Transverse colon (tissue), 4 donors: ENCODE measurements at regions not wholly inside any gene's neighbourhood (a gene's known extent, or its start where the extent isn't known, plus 50 kb on each side); places are given as distances from the start of the nearest gene placed in this dataset.
"Not testable (repeated sequence)": the region's sequence is repeated elsewhere in the genome, so short reads cannot be mapped to it uniquely, and the experiment has no call there.

Source experiments
- DNase-seq: peaks from one replicate; pipeline ENCODE4 v3.0.0-alpha.2; 2019
- H3K27ac ChIP-seq, 4 donors: fragments of 200-600 bp; sonication (generic); 2 replicates each; pipeline ENCODE4 v1.5.1; 2016 to 2018; ENCODE audit warnings: inconsistent platforms in 4 of 4
- H3K27me3 ChIP-seq: fragments of 200-600 bp; sonication (generic); 2 replicates; pipeline ENCODE4 v1.5.1; 2017; ENCODE audit warnings: inconsistent platforms
- H3K36me3 ChIP-seq, 4 donors: fragments of 200-600 bp; sonication (generic); 2 replicates each; pipeline ENCODE4 v1.5.1; 2017 to 2019; ENCODE audit warnings: inconsistent platforms in 4 of 4
- H3K4me1 ChIP-seq, 4 donors: fragments of 200-600 bp; sonication (generic); 2 replicates each; pipeline ENCODE4 v1.5.1; 2017 to 2020; ENCODE audit warnings: inconsistent platforms in 4 of 4
- H3K4me3 ChIP-seq, 4 donors: fragments of 200-600 bp; sonication (generic); 1 replicate in 1 of 4; 2 replicates in 3 of 4; pipeline versions ENCODE4 v1.5.1 to v1.6.1; 2017 to 2019; ENCODE audit warnings: inconsistent platforms in 4 of 4
- H3K9me3 ChIP-seq, 2 donors: fragments of 200-600 bp; sonication (generic); 2 replicates each; pipeline ENCODE4 v1.5.1; 2017 to 2019; ENCODE audit warnings: inconsistent platforms in 2 of 2
- CTCF ChIP-seq, 5 experiments: fragments of 200-600 bp in 3 of 5; fragments of 450-650 bp in 2 of 5; sonication (generic) in 3 of 5; IDR thresholded peaks; 1 replicate in 2 of 5; 2 replicates in 3 of 5; pipeline ENCODE4 v1.5.1; 2016 to 2017; ENCODE audit warnings: antibody characterized with exemption in 5 of 5, inconsistent platforms in 3 of 5, mild to moderate bottlenecking in 2 of 5, moderate library complexity in 1 of 5
- EP300 ChIP-seq: sonication (generic); formaldehyde crosslinking; IDR thresholded peaks from one replicate; pipeline ENCODE4 v1.6.1; 2017; ENCODE audit warnings: antibody characterized with exemption, low read depth
- POLR2A ChIP-seq: fragments of 450-650 bp; IDR thresholded peaks from one replicate; pipeline ENCODE4 v1.6.1; 2016; ENCODE audit warnings: antibody characterized with exemption, mild to moderate bottlenecking, moderate library complexity
- POLR2AphosphoS5 ChIP-seq, 3 donors: sonication (generic); formaldehyde crosslinking; IDR thresholded peaks; one replicate each; pipeline ENCODE4 v1.6.1; 2016; ENCODE audit warnings: antibody characterized with exemption in 3 of 3
- WGBS, 2 donors: methylation state at CpG; one replicate each; pipeline ENCODE4 v1.1.5; 2018; ENCODE audit warnings: low coverage in 1 of 2; 5-methylcytosine and 5-hydroxymethylcytosine counted together
- in situ Hi-C, 4 donors: fragments of 200-750 bp; cut with MboI; loops; one replicate each; pipeline versions ENCODE4 v1.15.0 to v1.15.1; 2017; ENCODE audit warnings: low sequenced_read_pairs in 3 of 4, low pct_ligation_motif_present in 1 of 4, low pct_unique_long_range_greater_than_20kb in 1 of 4
- intact Hi-C: fragments of 100-400 bp; cut with DNase I; formaldehyde crosslinking; loops from one replicate; pipeline ENCODE4 v1.15.1; 2023; ENCODE audit warnings: low total_unique reads

DNA sequence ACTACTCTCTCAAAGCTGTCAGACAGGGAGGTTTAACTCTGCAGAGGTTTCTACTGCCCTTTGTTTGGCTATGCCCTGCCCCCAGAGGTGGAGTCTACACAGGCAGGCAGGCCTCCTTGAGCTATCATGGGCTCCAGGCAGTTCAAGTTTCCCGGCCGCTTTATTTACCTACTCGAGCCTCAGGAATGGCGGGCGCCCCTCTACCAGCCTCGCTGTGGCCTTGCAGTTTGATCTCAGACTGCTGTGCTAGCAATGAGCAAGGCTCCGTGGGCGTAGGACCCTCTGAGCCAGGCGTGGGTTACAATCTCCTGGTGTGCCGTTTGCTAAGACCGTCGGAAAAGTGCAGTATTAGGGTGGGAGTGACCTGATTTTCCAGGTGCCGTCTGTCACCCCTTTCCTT lies 124.3 kb downstream of the PTCHD1 start:
- H3K9me3 ChIP-seq, H3K4me1 ChIP-seq, H3K36me3 ChIP-seq, H3K27ac ChIP-seq, intact Hi-C loops, H3K27me3 ChIP-seq, H3K4me3 ChIP-seq, DNase-seq, in situ Hi-C loops: not testable (repeated sequence)
- 95% methylated on average over 13 of the region's 13 CpGs; no CpG with 5 or more reads in 1 of the 2 donors for WGBS, 2 donors

GRCh38 chrX:23465105-23465791 lies 130.6 kb downstream of the PTCHD1 start:
- 65% methylated on average over 3 of the region's 3 CpGs; no CpG with 5 or more reads in 1 of the 2 donors for WGBS, 2 donors
- intact Hi-C loops = no loop called here
- Histone ChIP-seq H3K27ac (no peak overlapping the region), H3K4me1 (no peaks in the 10 kb centered on the region), H3K36me3 (no peaks in the 10 kb centered on the region), H3K9me3 (no peaks in the 10 kb centered on the region), H3K27me3 (no peaks in the 10 kb centered on the region), H3K4me3 (no peak overlapping the region)
- DNase-seq = no peak
- TF ChIP-seq EP300 (no peak), POLR2A (no peak), CTCF (IDR thresholded peaks at IDR 0.05) (no peak), POLR2AphosphoS5 (IDR thresholded peaks at IDR 0.05) (no peak)
- in situ Hi-C loops = no loop called here

DNA sequence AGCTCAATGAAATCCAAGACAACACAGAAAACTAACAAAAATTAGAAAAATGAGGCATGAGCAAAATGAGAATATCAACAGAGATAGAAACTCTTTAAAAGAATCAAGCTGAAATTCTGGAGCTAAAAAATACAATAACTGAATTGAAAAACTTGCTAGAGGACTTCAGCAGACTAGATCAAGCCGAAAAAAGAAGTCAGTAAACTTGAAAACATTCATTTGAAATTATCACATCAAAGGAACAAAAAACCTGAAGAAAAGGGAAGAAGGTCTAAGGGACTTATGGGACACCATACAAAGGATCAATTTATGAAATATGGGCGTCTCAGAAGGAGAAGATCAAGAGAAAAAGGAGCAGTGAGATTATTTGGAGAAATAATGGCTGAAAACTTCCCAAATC lies 131.3 kb downstream of the PTCHD1 start:
- no peak for DNase-seq
- 39 to 60% methylated on average over 1 to 2 of the region's 2 CpGs for WGBS, 2 donors
- no peaks in the 10 kb centered on the region for H3K27me3 ChIP-seq
- H3K4me1 ChIP-seq = no peaks in the 10 kb centered on the region
- H3K4me3 ChIP-seq = no peak overlapping the region
- TF ChIP-seq POLR2A = no peak
- TF ChIP-seq POLR2AphosphoS5 (IDR thresholded peaks at IDR 0.05) = no peak
- no peak for TF ChIP-seq EP300
- no peak for TF ChIP-seq CTCF (IDR thresholded peaks at IDR 0.05)
- no peak overlapping the region for H3K27ac ChIP-seq
- H3K9me3 ChIP-seq = no peaks in the 10 kb centered on the region
- intact Hi-C loops (no loop called here), in situ Hi-C loops (no loop called here)
- H3K36me3 ChIP-seq = no peaks in the 10 kb centered on the region

- Histone ChIP-seq H3K27me3 (no peaks in the 10 kb centered on the region), H3K27ac (no peak overlapping the region), H3K4me1 (no peaks in the 10 kb centered on the region), H3K9me3 (no peaks in the 10 kb centered on the region), H3K36me3 (no peaks in the 10 kb centered on the region), H3K4me3 (no peak overlapping the region)
- DNase-seq = no peak
- TF ChIP-seq CTCF (IDR thresholded peaks at IDR 0.05) = no peak
- in situ Hi-C loops (no loop called here), intact Hi-C loops (no loop called here)
- 57 to 69% methylated on average over 2 of the region's 2 CpGs for WGBS, 2 donors
Observed at GRCh38 chrX:23478056-23478455, 143.4 kb downstream of the PTCHD1 start.

DNA sequence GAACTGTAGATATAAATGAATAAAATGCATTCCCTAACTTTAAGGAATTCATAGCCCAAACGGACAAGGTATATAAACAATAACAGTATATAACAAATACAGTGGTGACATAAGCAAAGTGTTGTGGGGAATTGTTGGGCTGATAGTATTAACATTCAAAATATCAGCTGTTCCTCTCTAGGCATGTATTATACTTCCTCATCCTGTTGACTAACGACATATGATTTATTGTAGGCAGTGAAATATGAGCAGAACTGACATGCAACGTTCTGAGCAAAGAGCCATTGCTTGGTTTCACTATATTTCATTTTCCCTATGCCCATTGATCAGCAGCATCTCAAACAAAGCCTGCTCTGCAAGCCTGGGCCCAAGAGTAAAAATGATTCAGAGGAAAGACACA lies 143.9 kb downstream of the PTCHD1 start:
- DNase-seq = no peak
- no peak overlapping the region for H3K27ac ChIP-seq
- H3K4me1 ChIP-seq = no peaks in the 10 kb centered on the region
- 46 to 70% methylated on average over 2 to 3 of the region's 3 CpGs for WGBS, 2 donors
- H3K4me3 ChIP-seq = no peak overlapping the region
- no peaks in the 10 kb centered on the region for H3K36me3 ChIP-seq
- H3K9me3 ChIP-seq = no peaks in the 10 kb centered on the region
- no peaks in the 10 kb centered on the region for H3K27me3 ChIP-seq
- in situ Hi-C loops = no loop called here
- no peak for TF ChIP-seq CTCF (IDR thresholded peaks at IDR 0.05)
- no peak for TF ChIP-seq POLR2AphosphoS5 (IDR thresholded peaks at IDR 0.05)
- TF ChIP-seq POLR2A = no peak
- no peak for TF ChIP-seq EP300
- intact Hi-C loops = no loop called here
